Astrocyte of the cerebellum (primary cell): ENCODE measurements at regions not wholly inside any gene's neighbourhood (a gene's known extent, or its start where the extent isn't known, plus 50 kb on each side); places are given as distances from the start of the nearest gene placed in this dataset.

Source experiments
- DNase-seq: peaks from one replicate; pipeline ENCODE4 v3.0.0-alpha.2; 2011; ENCODE audit warnings: low read depth
- H3K4me3 ChIP-seq: 2 replicates; pipeline ENCODE4 v1.5.1; 2011; ENCODE audit warnings: mild to moderate bottlenecking, low read depth, low read length, moderate library complexity
- in situ Hi-C: cut with HindIII; loops from 2 replicates; pipeline ENCODE4 v1.10.0; 2017; ENCODE audit warnings: low sequenced_read_pairs
- TF ChIP-seq, protein P1 (sequence below): IDR thresholded peaks from 2 replicates; pipeline ENCODE4 v1.5.1; 2012; ENCODE audit warnings: low read length, low read depth, moderate library complexity, mild to moderate bottlenecking; ENCODE audit errors: missing control alignments

DNA sequence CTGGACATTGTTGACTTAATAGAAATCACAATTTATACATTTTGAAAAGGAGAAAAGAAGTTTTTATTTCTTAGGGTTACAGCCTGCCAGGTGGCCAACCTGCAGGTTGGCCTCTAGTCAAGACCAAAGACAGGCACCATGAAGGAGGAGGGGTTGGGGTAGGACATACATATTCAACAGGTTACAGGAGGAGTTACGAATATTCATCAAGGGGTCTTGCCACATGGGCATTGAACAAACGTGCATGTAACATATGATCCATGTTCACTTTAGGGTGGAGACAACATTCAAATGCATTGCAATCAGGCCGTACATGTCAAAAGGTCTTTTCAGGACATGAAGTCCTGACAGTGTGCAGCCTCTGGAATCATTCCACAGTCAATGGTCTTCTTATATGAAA lies 246.2 kb upstream of the AKR1E2 start:
- no peak overlapping the region for H3K4me3 ChIP-seq
- no peak for DNase-seq
- TF ChIP-seq, protein P1, sequence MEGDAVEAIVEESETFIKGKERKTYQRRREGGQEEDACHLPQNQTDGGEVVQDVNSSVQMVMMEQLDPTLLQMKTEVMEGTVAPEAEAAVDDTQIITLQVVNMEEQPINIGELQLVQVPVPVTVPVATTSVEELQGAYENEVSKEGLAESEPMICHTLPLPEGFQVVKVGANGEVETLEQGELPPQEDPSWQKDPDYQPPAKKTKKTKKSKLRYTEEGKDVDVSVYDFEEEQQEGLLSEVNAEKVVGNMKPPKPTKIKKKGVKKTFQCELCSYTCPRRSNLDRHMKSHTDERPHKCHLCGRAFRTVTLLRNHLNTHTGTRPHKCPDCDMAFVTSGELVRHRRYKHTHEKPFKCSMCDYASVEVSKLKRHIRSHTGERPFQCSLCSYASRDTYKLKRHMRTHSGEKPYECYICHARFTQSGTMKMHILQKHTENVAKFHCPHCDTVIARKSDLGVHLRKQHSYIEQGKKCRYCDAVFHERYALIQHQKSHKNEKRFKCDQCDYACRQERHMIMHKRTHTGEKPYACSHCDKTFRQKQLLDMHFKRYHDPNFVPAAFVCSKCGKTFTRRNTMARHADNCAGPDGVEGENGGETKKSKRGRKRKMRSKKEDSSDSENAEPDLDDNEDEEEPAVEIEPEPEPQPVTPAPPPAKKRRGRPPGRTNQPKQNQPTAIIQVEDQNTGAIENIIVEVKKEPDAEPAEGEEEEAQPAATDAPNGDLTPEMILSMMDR: no peak
- in situ Hi-C loops: loop anchor here (5.0 kb wide), 1 partner anchor 48 kb away; no protein-coding TSS in a partner anchor

GRCh38 chr10:4576206-4576605 lies 249.8 kb upstream of the AKR1E2 start:
- in situ Hi-C loops: no loop called here
- DNase-seq: no peak
- TF ChIP-seq, protein P1: no peak
- H3K4me3 ChIP-seq: no peak overlapping the region

DNA sequence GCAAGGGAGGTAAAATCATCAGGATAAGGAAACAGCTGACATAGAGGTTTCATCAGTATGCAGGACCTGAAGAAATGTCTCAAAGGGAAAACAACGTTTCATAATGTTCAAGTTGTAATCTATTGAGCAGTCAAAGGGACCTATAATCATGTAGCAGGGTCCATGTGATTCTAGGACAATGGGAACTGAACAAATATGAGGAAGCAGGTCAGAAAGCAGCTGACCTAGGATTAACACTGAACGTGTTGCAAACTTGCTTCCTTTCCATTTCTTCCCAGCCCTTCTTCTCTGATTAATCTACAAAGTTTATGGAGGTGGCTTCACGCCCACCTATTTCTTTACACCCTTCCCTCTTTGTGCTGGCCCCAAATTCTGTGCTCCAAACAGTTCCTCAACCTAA lies 256.9 kb upstream of the AKR1E2 start:
- H3K4me3 ChIP-seq: no peak overlapping the region
- TF ChIP-seq, protein P1: no peak
- no peak for DNase-seq
- in situ Hi-C loops: no loop called here

GRCh38 chr10:4568731-4569130 lies 257.3 kb upstream of the AKR1E2 start:
- DNase-seq: no peak
- TF ChIP-seq, protein P1: no peak
- H3K4me3 ChIP-seq: no peak overlapping the region
- in situ Hi-C loops: no loop called here

- no peak overlapping the region for H3K4me3 ChIP-seq
- TF ChIP-seq, protein P1: no peak
- DNase-seq: no peak
- in situ Hi-C loops: no loop called here
Observed at GRCh38 chr10:4568086-4568485, 257.9 kb upstream of the AKR1E2 start.

DNA sequence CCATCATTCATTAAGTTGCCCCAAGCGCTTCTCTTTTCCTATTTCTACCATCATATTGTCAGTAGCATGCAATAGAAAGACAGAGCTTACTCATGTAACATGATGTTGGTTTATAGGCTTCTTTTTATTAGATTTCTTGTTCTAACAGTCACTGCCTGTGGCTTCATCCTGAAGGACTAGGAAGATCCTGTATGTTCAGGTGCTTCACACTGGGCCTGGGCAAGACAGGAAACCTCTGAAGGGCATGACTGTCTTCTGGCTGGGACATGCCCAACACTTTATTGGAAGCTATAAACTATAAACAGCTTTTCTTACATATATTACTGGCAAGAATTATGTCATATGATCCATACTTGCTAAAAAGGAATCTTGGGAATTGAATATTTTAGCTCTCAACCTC lies 258.4 kb upstream of the AKR1E2 start:
- TF ChIP-seq, protein P1: no peak
- DNase-seq: no peak

DNA sequence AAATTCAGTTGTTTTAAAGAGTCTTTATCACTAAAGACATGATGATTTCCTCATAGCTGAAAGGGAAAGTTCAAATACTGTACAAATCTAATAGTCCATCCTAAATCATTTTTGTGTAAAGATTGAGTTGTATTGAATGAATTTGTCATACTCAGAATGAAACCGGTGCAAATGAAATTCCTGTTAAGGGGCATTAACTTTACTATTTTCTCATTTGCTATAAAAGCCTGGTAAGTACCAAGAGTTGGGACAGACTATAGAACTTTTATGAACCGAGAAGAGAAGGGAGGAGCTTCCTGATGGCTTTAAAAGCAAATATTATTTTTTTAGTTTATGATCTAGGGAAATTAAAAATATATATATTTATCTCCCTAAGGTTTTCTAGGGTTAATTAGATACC lies 260.0 kb upstream of the AKR1E2 start:
- in situ Hi-C loops: no loop called here
- no peak for DNase-seq
- TF ChIP-seq, protein P1: no peak
- H3K4me3 ChIP-seq: no peak overlapping the region

More for the DNA sequence above, 258.4 kb upstream of the AKR1E2 start:
- in situ Hi-C loops: no loop called here
- H3K4me3 ChIP-seq: no peak overlapping the region
